Neural cell (in vitro differentiated cells): ENCODE measurements at regions not wholly inside any gene's neighbourhood (a gene's known extent, or its start where the extent isn't known, plus 50 kb on each side); places are given as distances from the start of the nearest gene placed in this dataset.

Source experiments
- H2AFZ ChIP-seq: fragments of 200-600, 300-800 bp; sonication (generic), shearing (Covaris generic); 2 replicates; pipeline ENCODE4 v1.6.0; 2014; ENCODE audit warnings: low read depth, mild to moderate bottlenecking, antibody characterized with exemption, low read length, moderate library complexity
- H3F3A ChIP-seq: fragments of 200-600 bp; shearing (Covaris generic); 2 replicates; pipeline ENCODE4 v1.6.1; 2016; ENCODE audit warnings: mild to moderate bottlenecking, moderate library complexity, mixed read lengths, antibody characterized with exemption, low read length; ENCODE audit not compliant: insufficient read depth, poor library complexity, severe bottlenecking
- H3K27ac ChIP-seq: fragments of 200-600, 300-800 bp; sonication (generic), shearing (Covaris generic); 2 replicates; pipeline ENCODE4 v1.5.1; 2014; ENCODE audit warnings: mild to moderate bottlenecking, low read length, moderate library complexity
- H3K27me3 ChIP-seq: fragments of 300-800, 200-600 bp; sonication (generic), shearing (Covaris generic); 2 replicates; pipeline ENCODE4 v1.6.0; 2014; ENCODE audit warnings: mild to moderate bottlenecking, low read depth, low read length, moderate library complexity; ENCODE audit not compliant: insufficient read depth
- H3K36me3 ChIP-seq: fragments of 300-800, 200-600 bp; sonication (generic), shearing (Covaris generic); 2 replicates; pipeline ENCODE4 v1.5.1; 2014; ENCODE audit warnings: mild to moderate bottlenecking, antibody characterized with exemption, low read length, moderate library complexity; ENCODE audit not compliant: insufficient read depth
- H3K4me2 ChIP-seq: fragments of 300-800, 200-600 bp; sonication (generic), shearing (Covaris generic); 2 replicates; pipeline ENCODE4 v1.6.0; 2014; ENCODE audit warnings: mild to moderate bottlenecking, low read length
- H3K4me3 ChIP-seq: fragments of 300-800, 200-600 bp; sonication (generic), shearing (Covaris generic); 2 replicates; pipeline ENCODE4 v1.5.1; 2014; ENCODE audit warnings: mild to moderate bottlenecking, low read length, moderate library complexity
- H3K79me2 ChIP-seq: fragments of 200-600 bp; shearing (Covaris generic); replicated peaks from 2 replicates; pipeline ENCODE4 v1.6.0; 2014; ENCODE audit warnings: mild to moderate bottlenecking, low read length, moderate library complexity; ENCODE audit not compliant: insufficient read depth
- H3K9ac ChIP-seq: fragments of 300-800, 200-600 bp; sonication (generic), shearing (Covaris generic); 2 replicates; pipeline ENCODE4 v1.6.1; 2016; ENCODE audit warnings: mild to moderate bottlenecking, low read length, mixed read lengths
- H3K9me2 ChIP-seq: fragments of 200-600 bp; shearing (Covaris generic); 2 replicates; pipeline ENCODE4 v1.6.1; 2016; ENCODE audit warnings: mild to moderate bottlenecking, low read length, mixed read lengths; ENCODE audit not compliant: insufficient read depth
- H3K9me3 ChIP-seq: fragments of 200-600, 300-800 bp; sonication (generic), shearing (Covaris generic); 2 replicates; pipeline ENCODE4 v1.6.1; 2016; ENCODE audit warnings: mild to moderate bottlenecking, mixed run types, low read length, moderate library complexity, mixed read lengths
- H4K20me1 ChIP-seq: fragments of 200-600 bp; shearing (Covaris generic); 2 replicates; pipeline ENCODE4 v1.6.1; 2016; ENCODE audit warnings: mild to moderate bottlenecking, mixed run types; ENCODE audit not compliant: insufficient read depth
- EP300 ChIP-seq: fragments of 450-650 bp; conservative IDR thresholded peaks from 2 replicates; pipeline ENCODE4 v1.6.1; 2014; ENCODE audit warnings: antibody characterized with exemption, mild to moderate bottlenecking, moderate library complexity; ENCODE audit not compliant: poor library complexity, severe bottlenecking
- EZH2 ChIP-seq: fragments of 200-600, 300-800 bp; shearing (Covaris generic), sonication (generic); IDR thresholded peaks from 2 replicates; pipeline ENCODE4 v1.6.1; 2014; ENCODE audit warnings: antibody characterized with exemption, low read length, borderline replicate concordance, mild to moderate bottlenecking; ENCODE audit not compliant: insufficient read depth, poor library complexity, severe bottlenecking
- MXI1 ChIP-seq: fragments of 450-650 bp; conservative IDR thresholded peaks from 2 replicates; pipeline ENCODE4 v1.6.1; 2014; ENCODE audit warnings: antibody characterized with exemption, mild to moderate bottlenecking; ENCODE audit not compliant: poor library complexity, severe bottlenecking
- POLR2AphosphoS5 ChIP-seq: IDR thresholded peaks from 2 replicates; pipeline ENCODE4 v1.6.1; 2012
- RAD21 ChIP-seq: fragments of 450-650 bp; conservative IDR thresholded peaks from 2 replicates; pipeline ENCODE4 v1.6.1; 2014; ENCODE audit warnings: antibody characterized with exemption, mild to moderate bottlenecking, moderate library complexity
- SMC3 ChIP-seq: fragments of 450-650 bp; conservative IDR thresholded peaks from 2 replicates; pipeline ENCODE4 v1.6.1; 2014; ENCODE audit warnings: antibody characterized with exemption, mild to moderate bottlenecking, moderate library complexity; ENCODE audit not compliant: poor library complexity
- TAF1 ChIP-seq: IDR thresholded peaks from 2 replicates; pipeline ENCODE4 v1.6.1; 2012; ENCODE audit warnings: low read depth
- TF ChIP-seq, protein P1 (sequence below): IDR thresholded peaks from 2 replicates; pipeline ENCODE4 v1.6.1; 2012; ENCODE audit warnings: borderline replicate concordance
- TF ChIP-seq, protein P2 (sequence below): fragments of 450-650 bp; IDR thresholded peaks from 2 replicates; pipeline ENCODE4 v1.5.1; 2014; ENCODE audit warnings: antibody characterized with exemption, mild to moderate bottlenecking, moderate library complexity; ENCODE audit not compliant: poor library complexity, severe bottlenecking

DNA sequence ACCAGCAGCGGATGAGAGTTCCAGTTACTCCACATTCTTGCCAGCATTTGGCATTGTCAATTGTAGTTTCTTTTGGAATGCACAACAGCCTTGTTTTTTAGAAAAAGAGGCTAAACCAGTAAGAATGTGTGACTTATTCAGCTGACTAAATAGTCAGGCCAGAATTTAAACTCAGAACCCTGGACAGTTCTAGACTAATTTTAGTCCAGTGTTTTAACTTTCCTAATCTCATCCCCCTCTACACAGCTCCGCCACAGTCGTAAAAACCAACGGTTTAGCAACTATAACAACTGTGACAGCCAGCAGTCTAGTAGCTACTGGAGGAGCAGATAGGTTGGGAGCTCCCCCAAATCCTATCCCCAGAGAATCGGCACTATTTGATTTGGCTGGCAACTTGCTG is 103.7 kb downstream of the FOXD1 start:
- TF ChIP-seq EZH2 = no peak
- TF ChIP-seq, protein P1, sequence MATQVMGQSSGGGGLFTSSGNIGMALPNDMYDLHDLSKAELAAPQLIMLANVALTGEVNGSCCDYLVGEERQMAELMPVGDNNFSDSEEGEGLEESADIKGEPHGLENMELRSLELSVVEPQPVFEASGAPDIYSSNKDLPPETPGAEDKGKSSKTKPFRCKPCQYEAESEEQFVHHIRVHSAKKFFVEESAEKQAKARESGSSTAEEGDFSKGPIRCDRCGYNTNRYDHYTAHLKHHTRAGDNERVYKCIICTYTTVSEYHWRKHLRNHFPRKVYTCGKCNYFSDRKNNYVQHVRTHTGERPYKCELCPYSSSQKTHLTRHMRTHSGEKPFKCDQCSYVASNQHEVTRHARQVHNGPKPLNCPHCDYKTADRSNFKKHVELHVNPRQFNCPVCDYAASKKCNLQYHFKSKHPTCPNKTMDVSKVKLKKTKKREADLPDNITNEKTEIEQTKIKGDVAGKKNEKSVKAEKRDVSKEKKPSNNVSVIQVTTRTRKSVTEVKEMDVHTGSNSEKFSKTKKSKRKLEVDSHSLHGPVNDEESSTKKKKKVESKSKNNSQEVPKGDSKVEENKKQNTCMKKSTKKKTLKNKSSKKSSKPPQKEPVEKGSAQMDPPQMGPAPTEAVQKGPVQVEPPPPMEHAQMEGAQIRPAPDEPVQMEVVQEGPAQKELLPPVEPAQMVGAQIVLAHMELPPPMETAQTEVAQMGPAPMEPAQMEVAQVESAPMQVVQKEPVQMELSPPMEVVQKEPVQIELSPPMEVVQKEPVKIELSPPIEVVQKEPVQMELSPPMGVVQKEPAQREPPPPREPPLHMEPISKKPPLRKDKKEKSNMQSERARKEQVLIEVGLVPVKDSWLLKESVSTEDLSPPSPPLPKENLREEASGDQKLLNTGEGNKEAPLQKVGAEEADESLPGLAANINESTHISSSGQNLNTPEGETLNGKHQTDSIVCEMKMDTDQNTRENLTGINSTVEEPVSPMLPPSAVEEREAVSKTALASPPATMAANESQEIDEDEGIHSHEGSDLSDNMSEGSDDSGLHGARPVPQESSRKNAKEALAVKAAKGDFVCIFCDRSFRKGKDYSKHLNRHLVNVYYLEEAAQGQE = no peak
- no peak for TF ChIP-seq EP300
- no peak for TF ChIP-seq MXI1
- no peak for TF ChIP-seq TAF1
- no peak for TF ChIP-seq POLR2AphosphoS5
- no peak for TF ChIP-seq RAD21
- no peak overlapping the region for H3K4me3 ChIP-seq
- H2AFZ ChIP-seq = no peak overlapping the region
- H3F3A ChIP-seq = no peaks in the 10 kb centered on the region
- H3K4me2 ChIP-seq = no peak overlapping the region
- no peaks in the 10 kb centered on the region for H4K20me1 ChIP-seq
- no peaks in the 10 kb centered on the region for H3K79me2 ChIP-seq
- no peaks in the 10 kb centered on the region for H3K36me3 ChIP-seq
- no peak overlapping the region for H3K27ac ChIP-seq
- no peaks in the 10 kb centered on the region for H3K9me3 ChIP-seq
- H3K9ac ChIP-seq = no peak overlapping the region
- H3K9me2 ChIP-seq = no peaks in the 10 kb centered on the region
- H3K27me3 ChIP-seq = no peaks in the 10 kb centered on the region

- H3K79me2 ChIP-seq = no peaks in the 10 kb centered on the region
- no peaks in the 10 kb centered on the region for H4K20me1 ChIP-seq
- H2AFZ ChIP-seq = no peak overlapping the region
- no peak overlapping the region for H3K9ac ChIP-seq
- no peak overlapping the region for H3K4me3 ChIP-seq
- no peak overlapping the region for H3K4me2 ChIP-seq
- no peaks in the 10 kb centered on the region for H3K9me3 ChIP-seq
- no peaks in the 10 kb centered on the region for H3F3A ChIP-seq
- no peak for TF ChIP-seq RAD21
- TF ChIP-seq, protein P1 = no peak
- TF ChIP-seq, protein P2, sequence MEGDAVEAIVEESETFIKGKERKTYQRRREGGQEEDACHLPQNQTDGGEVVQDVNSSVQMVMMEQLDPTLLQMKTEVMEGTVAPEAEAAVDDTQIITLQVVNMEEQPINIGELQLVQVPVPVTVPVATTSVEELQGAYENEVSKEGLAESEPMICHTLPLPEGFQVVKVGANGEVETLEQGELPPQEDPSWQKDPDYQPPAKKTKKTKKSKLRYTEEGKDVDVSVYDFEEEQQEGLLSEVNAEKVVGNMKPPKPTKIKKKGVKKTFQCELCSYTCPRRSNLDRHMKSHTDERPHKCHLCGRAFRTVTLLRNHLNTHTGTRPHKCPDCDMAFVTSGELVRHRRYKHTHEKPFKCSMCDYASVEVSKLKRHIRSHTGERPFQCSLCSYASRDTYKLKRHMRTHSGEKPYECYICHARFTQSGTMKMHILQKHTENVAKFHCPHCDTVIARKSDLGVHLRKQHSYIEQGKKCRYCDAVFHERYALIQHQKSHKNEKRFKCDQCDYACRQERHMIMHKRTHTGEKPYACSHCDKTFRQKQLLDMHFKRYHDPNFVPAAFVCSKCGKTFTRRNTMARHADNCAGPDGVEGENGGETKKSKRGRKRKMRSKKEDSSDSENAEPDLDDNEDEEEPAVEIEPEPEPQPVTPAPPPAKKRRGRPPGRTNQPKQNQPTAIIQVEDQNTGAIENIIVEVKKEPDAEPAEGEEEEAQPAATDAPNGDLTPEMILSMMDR = no peak
- TF ChIP-seq EP300 = no peak
- TF ChIP-seq EZH2 = no peak
- TF ChIP-seq MXI1 = no peak
- TF ChIP-seq SMC3 = no peak
- TF ChIP-seq TAF1 = no peak
- H3K27me3 ChIP-seq = no peaks in the 10 kb centered on the region
- H3K27ac ChIP-seq = no peak overlapping the region
- no peaks in the 10 kb centered on the region for H3K36me3 ChIP-seq
- H3K9me2 ChIP-seq = no peaks in the 10 kb centered on the region
These were observed 108.9 kb downstream of the FOXD1 start for GRCh38 chr5:73339711-73340110.
